ENCODE measurements at regions not wholly inside any gene's neighbourhood (a gene's known extent, or its start where the extent isn't known, plus 50 kb on each side); places are given as distances from the start of the nearest gene placed in this dataset.

- in situ Hi-C loops (cut with MboI; ENCODE audit: low sequenced_read_pairs in 4 of 4) (no loop called here), intact Hi-C loops (cut with DNase I; ENCODE audit: low total_unique reads) (no loop called here)
- Histone ChIP-seq H3K27me3 (no peaks in the 10 kb centered on the region), H3K36me3 (no peaks in the 10 kb centered on the region), H3K27ac (no peak overlapping the region), H3K4me1 (peaks cover 11 to 16% of the 10 kb centered on the region in 2 donors), H3K9me3 (no peaks in the 10 kb centered on the region), H3K4me3 (no peak overlapping the region)
- DNase-seq = no peak
- TF ChIP-seq CTCF (IDR thresholded peaks at IDR 0.05 in 4 of 5, conservative IDR thresholded peaks at IDR 0.05 in 1 of 5) (no peak), POLR2A (IDR thresholded peaks at IDR 0.05) (no peak)
- ATAC-seq = no peak
Measured at GRCh38 chr14:43041207-43041606, 1434.5 kb downstream of the LRFN5 start.

GRCh38 chr14:43039881-43040280, 1433.2 kb downstream of the LRFN5 start:
- in situ Hi-C loops (cut with MboI; ENCODE audit: low sequenced_read_pairs in 4 of 4) = no loop called here
- H3K4me1 ChIP-seq = peaks cover 11 to 16% of the 10 kb centered on the region in 2 donors

GRCh38 chr14:43031598-43031997, 1424.9 kb downstream of the LRFN5 start:
- Histone ChIP-seq H3K4me3 (no peak overlapping the region), H3K36me3 (no peaks in the 10 kb centered on the region), H3K27ac (no peak overlapping the region), H3K9me3 (no peaks in the 10 kb centered on the region), H3K27me3 (no peaks in the 10 kb centered on the region), H3K4me1 (no peaks in the 10 kb centered on the region)
- TF ChIP-seq POLR2A (IDR thresholded peaks at IDR 0.05) (no peak), CTCF (IDR thresholded peaks at IDR 0.05 in 4 of 5, conservative IDR thresholded peaks at IDR 0.05 in 1 of 5) (no peak)
- intact Hi-C loops (cut with DNase I; ENCODE audit: low total_unique reads) = no loop called here
- no peak for ATAC-seq
- in situ Hi-C loops (cut with MboI; ENCODE audit: low sequenced_read_pairs in 4 of 4) = no loop called here
- no peak for DNase-seq

More at GRCh38 chr14:43039881-43040280, 1433.2 kb downstream of the LRFN5 start:
- intact Hi-C loops (cut with DNase I; ENCODE audit: low total_unique reads) = no loop called here
- no peak overlapping the region for H3K4me3 ChIP-seq
- no peak for TF ChIP-seq POLR2A (IDR thresholded peaks at IDR 0.05)
- no peak for TF ChIP-seq CTCF (IDR thresholded peaks at IDR 0.05 in 4 of 5, conservative IDR thresholded peaks at IDR 0.05 in 1 of 5)
- no peaks in the 10 kb centered on the region for H3K9me3 ChIP-seq
- H3K27ac ChIP-seq = no peak overlapping the region
- no peaks in the 10 kb centered on the region for H3K27me3 ChIP-seq
- H3K36me3 ChIP-seq = no peaks in the 10 kb centered on the region
- ATAC-seq (no peak), DNase-seq (no peak)

GRCh38 chr14:43022094-43022800, 1415.6 kb downstream of the LRFN5 start:
- ATAC-seq (no peak), DNase-seq (no peak)
- TF ChIP-seq CTCF (IDR thresholded peaks at IDR 0.05 in 4 of 5, conservative IDR thresholded peaks at IDR 0.05 in 1 of 5) = no peak
- TF ChIP-seq POLR2A (IDR thresholded peaks at IDR 0.05) = no peak
- Histone ChIP-seq H3K4me1 (peaks cover 0 to 6% of the 10 kb centered on the region in 2 donors), H3K4me3 (no peak overlapping the region), H3K27me3 (no peaks in the 10 kb centered on the region), H3K27ac (no peak overlapping the region), H3K9me3 (no peaks in the 10 kb centered on the region), H3K36me3 (no peaks in the 10 kb centered on the region)
- intact Hi-C loops (cut with DNase I; ENCODE audit: low total_unique reads) (no loop called here), in situ Hi-C loops (cut with MboI; ENCODE audit: low sequenced_read_pairs in 4 of 4) (no loop called here)

GRCh38 chr14:43019826-43020225, 1413.2 kb downstream of the LRFN5 start:
- Histone ChIP-seq H3K27ac (no peak overlapping the region), H3K27me3 (no peaks in the 10 kb centered on the region), H3K4me1 (peaks cover 0 to 6% of the 10 kb centered on the region in 2 donors), H3K9me3 (no peaks in the 10 kb centered on the region), H3K36me3 (no peaks in the 10 kb centered on the region), H3K4me3 (no peak overlapping the region)
- intact Hi-C loops (cut with DNase I; ENCODE audit: low total_unique reads) (loop anchor here (10.0 kb wide), 1 partner anchor 485 kb away; no protein-coding TSS in a partner anchor), in situ Hi-C loops (cut with MboI; ENCODE audit: low sequenced_read_pairs in 4 of 4) (no loop called here)
- TF ChIP-seq POLR2A (IDR thresholded peaks at IDR 0.05) (no peak), CTCF (IDR thresholded peaks at IDR 0.05 in 4 of 5, conservative IDR thresholded peaks at IDR 0.05 in 1 of 5) (no peak)
- no peak for DNase-seq
- no peak for ATAC-seq

Data from gastrocnemius medialis (tissue), 4 donors.